OCI-LY1 (cell line): ENCODE measurements at regions not wholly inside any gene's neighbourhood (a gene's known extent, or its start where the extent isn't known, plus 50 kb on each side); places are given as distances from the start of the nearest gene placed in this dataset.

Source experiments
- H2AFZ ChIP-seq: fragments of 200-600 bp; sonication (generic), shearing (Covaris generic); 2 replicates; pipeline ENCODE4 v1.6.0; 2014; ENCODE audit warnings: antibody characterized with exemption, mild to moderate bottlenecking, low read length
- H3F3A ChIP-seq: fragments of 200-600 bp; sonication (generic), shearing (Covaris generic); 2 replicates; pipeline ENCODE4 v1.6.0; 2014; ENCODE audit warnings: mild to moderate bottlenecking, antibody characterized with exemption, low read length, moderate library complexity; ENCODE audit not compliant: insufficient read depth
- H3K27ac ChIP-seq: fragments of 200-600 bp; sonication (generic); 2 replicates; pipeline ENCODE4 v1.5.1; 2014; ENCODE audit warnings: low read length, mixed run types, mild to moderate bottlenecking, low read depth; ENCODE audit not compliant: poor library complexity, severe bottlenecking
- H3K27me3 ChIP-seq: fragments of 200-600 bp; sonication (generic); 2 replicates; pipeline ENCODE4 v1.6.0; 2014; ENCODE audit warnings: antibody characterized with exemption, mild to moderate bottlenecking, low read length, moderate library complexity; ENCODE audit not compliant: insufficient read depth
- H3K36me3 ChIP-seq: fragments of 200-600 bp; sonication (generic); 2 replicates; pipeline ENCODE4 v1.6.1; 2014; ENCODE audit warnings: mild to moderate bottlenecking, antibody characterized with exemption, low read length, moderate library complexity, mixed read lengths; ENCODE audit not compliant: insufficient read depth
- H3K4me1 ChIP-seq: fragments of 200-600 bp; sonication (generic); 2 replicates; pipeline ENCODE4 v1.5.1; 2014; ENCODE audit warnings: mild to moderate bottlenecking, low read length, moderate library complexity; ENCODE audit not compliant: insufficient read depth, severe bottlenecking
- H3K4me2 ChIP-seq: fragments of 200-600 bp; sonication (generic), shearing (Covaris generic); 2 replicates; pipeline ENCODE4 v1.6.1; 2014; ENCODE audit warnings: low read length
- H3K4me3 ChIP-seq: fragments of 200-600 bp; sonication (generic); 2 replicates; pipeline ENCODE4 v1.5.1; 2014; ENCODE audit warnings: low read length, low read depth, mild to moderate bottlenecking, mixed read lengths; ENCODE audit not compliant: poor library complexity, severe bottlenecking
- H3K79me2 ChIP-seq: fragments of 200-600 bp; shearing (Covaris generic); 2 replicates; pipeline ENCODE4 v1.6.1; 2016; ENCODE audit warnings: mixed run types, low read length, mixed read lengths; ENCODE audit not compliant: insufficient read depth
- H3K9ac ChIP-seq: fragments of 200-600 bp; sonication (generic), shearing (Covaris generic); 2 replicates; pipeline ENCODE4 v1.6.1; 2014; ENCODE audit warnings: mild to moderate bottlenecking, low read length, mixed read lengths
- H3K9me2 ChIP-seq: fragments of 200-600 bp; sonication (generic), shearing (Covaris generic); 2 replicates; pipeline ENCODE4 v1.6.1; 2014; ENCODE audit warnings: low read depth, mild to moderate bottlenecking, low read length, mixed read lengths
- H3K9me3 ChIP-seq: fragments of 200-600 bp; shearing (Covaris generic); 2 replicates; pipeline ENCODE4 v1.6.1; 2014; ENCODE audit warnings: low read length, mixed read lengths
- H4K20me1 ChIP-seq: fragments of 200-600 bp; sonication (generic), shearing (Covaris generic); 2 replicates; pipeline ENCODE4 v1.6.0; 2016; ENCODE audit warnings: mild to moderate bottlenecking, low read length; ENCODE audit not compliant: insufficient read depth
- EZH2 ChIP-seq: fragments of 200-600 bp; sonication (generic), shearing (Covaris generic); IDR thresholded peaks from 2 replicates; pipeline ENCODE4 v1.8.0; 2017; ENCODE audit warnings: borderline replicate concordance, mixed run types, mild to moderate bottlenecking, antibody characterized with exemption, low read length, moderate library complexity, mixed read lengths
- TF ChIP-seq, protein P1 (sequence below): fragments of 200-600 bp; sonication (generic), shearing (Covaris generic); IDR thresholded peaks from 2 replicates; pipeline ENCODE4 v1.5.1; 2017; ENCODE audit warnings: mild to moderate bottlenecking, antibody characterized with exemption, low read length, moderate library complexity, mixed read lengths

DNA sequence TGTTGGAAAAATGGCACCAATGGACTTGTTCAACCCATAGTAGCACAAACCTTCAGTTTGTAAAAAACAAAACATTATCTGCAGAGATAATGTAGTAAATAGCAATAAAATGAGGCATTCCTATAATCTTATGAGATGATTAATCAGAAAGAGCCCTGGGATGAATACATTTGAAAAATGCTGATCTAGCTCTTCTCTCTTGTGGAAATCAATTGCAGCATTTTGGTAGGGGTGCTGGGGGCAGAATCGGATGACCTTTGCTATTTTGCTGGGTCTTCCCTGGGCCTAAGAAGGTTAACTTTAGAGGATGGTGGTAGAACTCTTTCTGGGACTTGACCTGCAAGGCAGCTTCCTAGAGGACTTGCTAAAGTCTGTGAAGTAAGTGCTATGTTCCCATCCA lies 163.5 kb downstream of the ADRA2A start:
- H3K4me1 ChIP-seq: no peaks in the 10 kb centered on the region
- H3K27me3 ChIP-seq: no peaks in the 10 kb centered on the region
- TF ChIP-seq, protein P1, sequence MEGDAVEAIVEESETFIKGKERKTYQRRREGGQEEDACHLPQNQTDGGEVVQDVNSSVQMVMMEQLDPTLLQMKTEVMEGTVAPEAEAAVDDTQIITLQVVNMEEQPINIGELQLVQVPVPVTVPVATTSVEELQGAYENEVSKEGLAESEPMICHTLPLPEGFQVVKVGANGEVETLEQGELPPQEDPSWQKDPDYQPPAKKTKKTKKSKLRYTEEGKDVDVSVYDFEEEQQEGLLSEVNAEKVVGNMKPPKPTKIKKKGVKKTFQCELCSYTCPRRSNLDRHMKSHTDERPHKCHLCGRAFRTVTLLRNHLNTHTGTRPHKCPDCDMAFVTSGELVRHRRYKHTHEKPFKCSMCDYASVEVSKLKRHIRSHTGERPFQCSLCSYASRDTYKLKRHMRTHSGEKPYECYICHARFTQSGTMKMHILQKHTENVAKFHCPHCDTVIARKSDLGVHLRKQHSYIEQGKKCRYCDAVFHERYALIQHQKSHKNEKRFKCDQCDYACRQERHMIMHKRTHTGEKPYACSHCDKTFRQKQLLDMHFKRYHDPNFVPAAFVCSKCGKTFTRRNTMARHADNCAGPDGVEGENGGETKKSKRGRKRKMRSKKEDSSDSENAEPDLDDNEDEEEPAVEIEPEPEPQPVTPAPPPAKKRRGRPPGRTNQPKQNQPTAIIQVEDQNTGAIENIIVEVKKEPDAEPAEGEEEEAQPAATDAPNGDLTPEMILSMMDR: no peak
- no peak for TF ChIP-seq EZH2
- no peak overlapping the region for H2AFZ ChIP-seq
- H3K9me2 ChIP-seq: no peaks in the 10 kb centered on the region
- H3K4me3 ChIP-seq: no peak overlapping the region
- no peaks in the 10 kb centered on the region for H3F3A ChIP-seq
- H3K9ac ChIP-seq: no peak overlapping the region
- H3K4me2 ChIP-seq: no peak overlapping the region
- no peaks in the 10 kb centered on the region for H3K36me3 ChIP-seq
- H3K79me2 ChIP-seq: no peaks in the 10 kb centered on the region
- no peaks in the 10 kb centered on the region for H4K20me1 ChIP-seq
- H3K27ac ChIP-seq: no peak overlapping the region
- H3K9me3 ChIP-seq: no peaks in the 10 kb centered on the region

DNA sequence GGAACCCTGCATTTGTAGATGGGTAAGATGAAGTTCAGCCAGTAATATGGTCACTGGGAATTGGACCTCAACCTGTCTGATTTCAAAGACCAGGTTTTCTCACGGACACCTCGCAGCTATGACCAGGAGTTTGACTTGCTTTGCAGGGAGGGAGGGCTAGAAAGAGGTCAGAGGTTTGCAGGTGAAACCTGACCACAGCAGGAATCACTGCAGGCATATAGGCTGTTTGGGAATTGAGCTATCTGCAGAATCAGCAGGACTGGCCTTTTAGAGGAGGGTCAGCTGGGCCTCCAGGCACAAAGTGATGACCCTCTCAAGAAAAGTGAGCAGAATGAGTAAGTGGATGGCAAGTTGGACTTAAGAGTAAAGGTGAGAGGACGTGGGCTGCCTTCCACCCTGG lies 166.3 kb downstream of the ADRA2A start:
- H3K9me3 ChIP-seq: no peaks in the 10 kb centered on the region
- no peaks in the 10 kb centered on the region for H3F3A ChIP-seq
- no peaks in the 10 kb centered on the region for H3K4me1 ChIP-seq
- no peak overlapping the region for H3K27ac ChIP-seq
- no peaks in the 10 kb centered on the region for H3K27me3 ChIP-seq
- no peak overlapping the region for H3K4me2 ChIP-seq
- no peaks in the 10 kb centered on the region for H4K20me1 ChIP-seq
- TF ChIP-seq, protein P1: no peak
- no peak for TF ChIP-seq EZH2
- H3K79me2 ChIP-seq: no peaks in the 10 kb centered on the region
- H2AFZ ChIP-seq: no peak overlapping the region
- no peaks in the 10 kb centered on the region for H3K9me2 ChIP-seq
- no peak overlapping the region for H3K9ac ChIP-seq
- no peak overlapping the region for H3K4me3 ChIP-seq
- H3K36me3 ChIP-seq: no peaks in the 10 kb centered on the region

DNA sequence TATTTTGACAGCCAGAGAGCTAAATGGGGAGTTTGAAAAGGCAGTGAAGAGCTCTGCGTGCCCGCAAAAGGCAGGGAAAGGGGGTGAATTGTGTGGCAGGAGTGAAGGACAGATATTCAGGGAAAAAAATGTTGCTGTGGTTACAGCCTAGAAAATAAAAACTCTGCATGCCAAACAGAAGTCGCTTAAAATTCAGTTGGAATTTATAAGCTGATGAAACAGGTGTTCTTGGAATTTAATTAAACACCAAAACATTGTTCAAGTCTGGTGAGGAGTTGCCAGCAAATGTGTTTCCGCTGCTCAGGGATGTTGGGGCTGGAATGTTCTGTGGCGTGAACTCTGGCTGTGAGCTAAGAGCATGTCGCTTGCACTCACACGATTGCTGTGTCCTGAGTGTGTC lies 169.3 kb downstream of the ADRA2A start:
- no peak overlapping the region for H3K27ac ChIP-seq
- H3K9me2 ChIP-seq: no peaks in the 10 kb centered on the region
- no peaks in the 10 kb centered on the region for H3F3A ChIP-seq
- no peaks in the 10 kb centered on the region for H3K4me1 ChIP-seq
- H3K9me3 ChIP-seq: no peaks in the 10 kb centered on the region
- H3K27me3 ChIP-seq: no peaks in the 10 kb centered on the region
- H3K4me2 ChIP-seq: no peak overlapping the region
- no peaks in the 10 kb centered on the region for H3K36me3 ChIP-seq
- TF ChIP-seq, protein P1: no peak
- TF ChIP-seq EZH2: no peak
- H2AFZ ChIP-seq: no peak overlapping the region
- no peaks in the 10 kb centered on the region for H3K79me2 ChIP-seq
- no peak overlapping the region for H3K4me3 ChIP-seq
- no peaks in the 10 kb centered on the region for H4K20me1 ChIP-seq
- no peak overlapping the region for H3K9ac ChIP-seq
